ENCODE measurements at regions not wholly inside any gene's neighbourhood (a gene's known extent, or its start where the extent isn't known, plus 50 kb on each side); places are given as distances from the start of the nearest gene placed in this dataset.

- no peak for TF ChIP-seq EZH2 (IDR thresholded peaks at IDR 0.05; ENCODE audit: borderline replicate concordance, low read depth, low read length, poor library complexity, severe bottlenecking)
- TF ChIP-seq, protein P1, sequence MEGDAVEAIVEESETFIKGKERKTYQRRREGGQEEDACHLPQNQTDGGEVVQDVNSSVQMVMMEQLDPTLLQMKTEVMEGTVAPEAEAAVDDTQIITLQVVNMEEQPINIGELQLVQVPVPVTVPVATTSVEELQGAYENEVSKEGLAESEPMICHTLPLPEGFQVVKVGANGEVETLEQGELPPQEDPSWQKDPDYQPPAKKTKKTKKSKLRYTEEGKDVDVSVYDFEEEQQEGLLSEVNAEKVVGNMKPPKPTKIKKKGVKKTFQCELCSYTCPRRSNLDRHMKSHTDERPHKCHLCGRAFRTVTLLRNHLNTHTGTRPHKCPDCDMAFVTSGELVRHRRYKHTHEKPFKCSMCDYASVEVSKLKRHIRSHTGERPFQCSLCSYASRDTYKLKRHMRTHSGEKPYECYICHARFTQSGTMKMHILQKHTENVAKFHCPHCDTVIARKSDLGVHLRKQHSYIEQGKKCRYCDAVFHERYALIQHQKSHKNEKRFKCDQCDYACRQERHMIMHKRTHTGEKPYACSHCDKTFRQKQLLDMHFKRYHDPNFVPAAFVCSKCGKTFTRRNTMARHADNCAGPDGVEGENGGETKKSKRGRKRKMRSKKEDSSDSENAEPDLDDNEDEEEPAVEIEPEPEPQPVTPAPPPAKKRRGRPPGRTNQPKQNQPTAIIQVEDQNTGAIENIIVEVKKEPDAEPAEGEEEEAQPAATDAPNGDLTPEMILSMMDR (conservative IDR thresholded peaks at IDR 0.05; ENCODE audit: low read depth, low read length): no peak
Observed at GRCh38 chr4:151472297-151472696, 63.3 kb downstream of the FHIP1A start.

All from A673 (cell line).